Activated T-cell treated with anti-CD3 and anti-CD28 coated beads, Interleukin-2, amount 50 U/mL, for 72 hours (primary cell): ENCODE measurements at regions not wholly inside any gene's neighbourhood (a gene's known extent, or its start where the extent isn't known, plus 50 kb on each side); places are given as distances from the start of the nearest gene placed in this dataset.

Experiments used
- ATAC-seq, 2 donors: fragments of 150-1000 bp; cut with Tn5 transposase; replicated peaks in 1 of 2; 2 replicates each; pipeline ENCODE4 v1.10.0; 2021; ENCODE audit warnings: moderate library complexity in 2 of 2, mild to moderate bottlenecking in 1 of 2
- DNase-seq, 2 donors: peaks; one replicate each; pipeline ENCODE4 v3.0.0; 2021 to 2022; ENCODE audit warnings: mixed read lengths in 1 of 2
- H3K27ac Mint-ChIP-seq: one replicate; pipeline ENCODE4 v1.8.0; 2022; ENCODE audit warnings: mild to moderate bottlenecking, moderate library complexity, mixed read lengths
- H3K27me3 Mint-ChIP-seq: one replicate; pipeline ENCODE4 v1.8.0; 2022; ENCODE audit warnings: low read depth, mixed read lengths
- H3K36me3 Mint-ChIP-seq, 2 donors: one replicate each; pipeline ENCODE4 v1.8.0; 2022; ENCODE audit warnings: mixed read lengths in 2 of 2, mild to moderate bottlenecking in 1 of 2; ENCODE audit not compliant: insufficient read depth in 2 of 2
- H3K4me1 Mint-ChIP-seq: one replicate; pipeline ENCODE4 v1.8.0; 2022; ENCODE audit warnings: low read depth, mixed read lengths
- H3K4me3 Mint-ChIP-seq, 2 donors: one replicate each; pipeline ENCODE4 v1.8.0; 2022; ENCODE audit warnings: mild to moderate bottlenecking in 2 of 2, mixed read lengths in 2 of 2, moderate library complexity in 2 of 2
- H3K9me3 Mint-ChIP-seq, 2 donors: one replicate each; pipeline ENCODE4 v1.8.0; 2022; ENCODE audit warnings: mixed read lengths in 2 of 2

- Mint-ChIP-seq H3K36me3 (no peaks in the 10 kb centered on the region), H3K27me3 (no peaks in the 10 kb centered on the region), H3K27ac (no peak overlapping the region), H3K9me3 (peaks cover 0 to 4% of the 10 kb centered on the region in 2 donors), H3K4me3 (no peak overlapping the region), H3K4me1 (no peaks in the 10 kb centered on the region)
- DNase-seq: no peak
- ATAC-seq: no peak
Observed at GRCh38 chr3:19757773-19758172, 176.2 kb downstream of the EFHB start.

DNA sequence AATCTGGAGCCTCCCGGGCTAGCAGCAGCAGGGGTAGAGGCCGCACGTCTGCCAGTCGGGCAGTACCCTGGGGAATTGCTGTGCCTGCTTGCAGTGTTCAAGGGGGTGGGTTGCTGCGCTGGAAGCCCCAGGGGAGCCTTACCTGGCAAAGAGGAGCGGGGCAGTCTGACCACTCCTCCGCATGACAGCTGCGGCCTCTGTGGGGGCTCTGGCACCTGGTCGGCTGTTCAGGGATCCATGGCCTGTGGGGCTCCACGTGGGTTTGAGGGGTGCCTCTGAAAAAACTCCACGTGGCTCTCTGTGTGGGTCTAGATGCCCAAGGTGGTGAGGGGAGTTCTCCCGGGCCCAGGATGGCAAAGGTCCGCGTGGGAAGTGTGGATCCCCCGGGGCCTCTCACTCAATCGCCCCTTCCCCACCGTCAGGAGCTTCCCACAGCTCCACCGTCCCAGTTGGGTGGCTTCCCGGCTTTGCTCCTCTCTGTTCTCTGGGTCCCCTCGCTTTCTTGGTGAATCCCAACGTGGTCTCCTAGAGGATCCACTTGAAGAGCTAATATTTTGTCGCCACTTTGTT is 184.5 kb downstream of the EFHB start:
- H3K9me3 Mint-ChIP-seq: peaks cover 2 to 6% of the 10 kb centered on the region in 2 donors
- H3K4me1 Mint-ChIP-seq: no peaks in the 10 kb centered on the region
- H3K27me3 Mint-ChIP-seq: no peaks in the 10 kb centered on the region
- DNase-seq: no peak
- H3K36me3 Mint-ChIP-seq: no peaks in the 10 kb centered on the region
- ATAC-seq: no peak
- no peak overlapping the region for H3K27ac Mint-ChIP-seq
- no peak overlapping the region for H3K4me3 Mint-ChIP-seq

GRCh38 chr3:19748782-19749447 is 185.1 kb downstream of the EFHB start:
- Mint-ChIP-seq H3K4me3 (no peak overlapping the region), H3K27me3 (no peaks in the 10 kb centered on the region), H3K36me3 (no peaks in the 10 kb centered on the region), H3K4me1 (no peaks in the 10 kb centered on the region), H3K9me3 (peaks cover 2 to 6% of the 10 kb centered on the region in 2 donors), H3K27ac (no peak overlapping the region)
- ATAC-seq (no peak), DNase-seq (no peak)

GRCh38 chr3:19744047-19744446 is 190.0 kb downstream of the EFHB start:
- DNase-seq (no peak), ATAC-seq (no peak)
- Mint-ChIP-seq H3K4me3 (no peak overlapping the region), H3K4me1 (no peaks in the 10 kb centered on the region), H3K27me3 (no peaks in the 10 kb centered on the region), H3K36me3 (no peaks in the 10 kb centered on the region), H3K27ac (no peak overlapping the region), H3K9me3 (peaks cover 2% of the 10 kb centered on the region in 2 donors)

DNA sequence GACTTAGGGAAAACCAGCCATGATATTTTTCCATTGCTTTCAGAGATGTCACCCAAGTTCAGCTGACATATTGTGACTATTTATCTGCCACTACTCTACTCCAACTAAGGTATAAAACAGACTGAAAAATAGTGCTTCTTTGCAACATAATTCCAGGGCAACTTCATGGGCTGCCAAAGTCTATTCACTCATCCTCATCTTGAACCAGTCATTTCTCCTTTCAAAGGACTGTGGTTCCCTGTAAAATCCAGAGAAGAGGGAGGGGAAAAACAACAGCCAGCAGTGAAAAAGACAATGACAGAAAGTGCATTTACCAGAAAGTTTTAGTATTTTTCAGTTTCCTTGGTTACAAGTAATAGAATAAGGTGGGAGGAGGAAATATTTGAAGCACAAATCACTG is 191.1 kb downstream of the EFHB start:
- no peaks in the 10 kb centered on the region for H3K4me1 Mint-ChIP-seq
- peaks cover 2% of the 10 kb centered on the region in 2 donors for H3K9me3 Mint-ChIP-seq
- H3K27ac Mint-ChIP-seq: no peak overlapping the region
- ATAC-seq (no peak), DNase-seq (no peak)
- no peaks in the 10 kb centered on the region for H3K36me3 Mint-ChIP-seq
- H3K4me3 Mint-ChIP-seq: no peak overlapping the region
- no peaks in the 10 kb centered on the region for H3K27me3 Mint-ChIP-seq

GRCh38 chr3:19739504-19739903 is 194.5 kb downstream of the EFHB start:
- DNase-seq (no peak), ATAC-seq (no peak)
- Mint-ChIP-seq H3K4me3 (no peak overlapping the region), H3K27me3 (no peaks in the 10 kb centered on the region), H3K9me3 (no peaks in the 10 kb centered on the region), H3K4me1 (no peaks in the 10 kb centered on the region), H3K27ac (no peak overlapping the region), H3K36me3 (no peaks in the 10 kb centered on the region)

GRCh38 chr3:19738846-19739245 is 195.2 kb downstream of the EFHB start:
- Mint-ChIP-seq H3K36me3 (no peaks in the 10 kb centered on the region), H3K27me3 (no peaks in the 10 kb centered on the region), H3K4me3 (no peak overlapping the region), H3K9me3 (no peaks in the 10 kb centered on the region), H3K4me1 (no peaks in the 10 kb centered on the region), H3K27ac (no peak overlapping the region)
- DNase-seq (no peak), ATAC-seq (no peak)

DNA sequence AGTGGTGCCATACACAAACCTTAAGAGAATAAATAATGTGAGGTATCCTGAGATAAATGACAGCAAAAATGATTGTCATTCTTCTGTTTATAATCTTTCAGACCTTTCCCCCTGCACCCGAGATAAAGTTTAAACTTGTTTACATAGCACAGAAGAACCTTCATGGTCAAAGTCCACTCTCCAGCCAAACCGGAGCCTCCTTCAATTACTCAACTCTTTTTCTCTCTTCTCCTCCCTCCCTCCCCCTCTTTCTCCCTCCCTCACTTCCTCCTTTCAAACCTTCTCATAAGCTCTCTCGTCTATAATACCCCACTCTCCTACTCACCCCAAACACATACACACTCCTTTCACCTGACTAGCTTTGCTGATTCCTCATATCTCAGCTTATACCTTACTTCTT is 198.9 kb downstream of the EFHB start:
- Mint-ChIP-seq H3K4me3 (no peak overlapping the region), H3K9me3 (no peaks in the 10 kb centered on the region), H3K4me1 (no peaks in the 10 kb centered on the region), H3K27me3 (no peaks in the 10 kb centered on the region), H3K36me3 (no peaks in the 10 kb centered on the region), H3K27ac (no peak overlapping the region)
- DNase-seq: no peak
- ATAC-seq: no peak

DNA sequence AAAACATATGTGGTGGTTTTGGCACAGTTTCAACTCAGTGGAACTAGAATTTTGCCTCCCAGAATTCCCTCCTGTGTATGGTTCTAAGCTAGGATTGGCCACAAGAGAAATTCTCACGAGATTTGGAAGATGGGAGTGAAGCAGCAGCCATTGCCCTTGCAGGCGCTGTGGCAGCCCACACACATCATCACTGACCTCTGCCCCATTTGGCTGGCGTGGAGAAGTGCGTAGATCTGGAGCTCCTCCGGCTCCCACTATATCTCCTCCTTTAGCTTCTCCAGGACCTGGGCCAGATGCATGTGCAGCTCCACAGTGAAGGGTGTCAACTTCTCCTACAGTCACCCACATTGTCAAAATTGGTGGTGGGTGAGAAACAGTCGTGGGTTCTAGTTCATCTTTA is 199.6 kb downstream of the EFHB start:
- H3K9me3 Mint-ChIP-seq: no peaks in the 10 kb centered on the region
- H3K4me1 Mint-ChIP-seq: no peaks in the 10 kb centered on the region
- no peaks in the 10 kb centered on the region for H3K27me3 Mint-ChIP-seq
- no peak overlapping the region for H3K4me3 Mint-ChIP-seq
- no peaks in the 10 kb centered on the region for H3K36me3 Mint-ChIP-seq
- DNase-seq (no peak), ATAC-seq (no peak)
- H3K27ac Mint-ChIP-seq: no peak overlapping the region

- Mint-ChIP-seq H3K9me3 (peaks cover 0 to 2% of the 10 kb centered on the region in 2 donors), H3K27ac (no peak overlapping the region), H3K27me3 (no peaks in the 10 kb centered on the region), H3K4me1 (no peaks in the 10 kb centered on the region), H3K4me3 (no peak overlapping the region), H3K36me3 (no peaks in the 10 kb centered on the region)
- ATAC-seq (no peak), DNase-seq (no peak)
Observed at GRCh38 chr3:19725000-19725399, 209.0 kb downstream of the EFHB start.

- Mint-ChIP-seq H3K27me3 (no peaks in the 10 kb centered on the region), H3K27ac (no peak overlapping the region), H3K4me3 (no peak overlapping the region), H3K36me3 (no peaks in the 10 kb centered on the region), H3K9me3 (peaks cover 0 to 2% of the 10 kb centered on the region in 2 donors), H3K4me1 (no peaks in the 10 kb centered on the region)
- no peak for ATAC-seq
- no peak for DNase-seq
Observed at GRCh38 chr3:19717736-19718135, 216.3 kb downstream of the EFHB start.

DNA sequence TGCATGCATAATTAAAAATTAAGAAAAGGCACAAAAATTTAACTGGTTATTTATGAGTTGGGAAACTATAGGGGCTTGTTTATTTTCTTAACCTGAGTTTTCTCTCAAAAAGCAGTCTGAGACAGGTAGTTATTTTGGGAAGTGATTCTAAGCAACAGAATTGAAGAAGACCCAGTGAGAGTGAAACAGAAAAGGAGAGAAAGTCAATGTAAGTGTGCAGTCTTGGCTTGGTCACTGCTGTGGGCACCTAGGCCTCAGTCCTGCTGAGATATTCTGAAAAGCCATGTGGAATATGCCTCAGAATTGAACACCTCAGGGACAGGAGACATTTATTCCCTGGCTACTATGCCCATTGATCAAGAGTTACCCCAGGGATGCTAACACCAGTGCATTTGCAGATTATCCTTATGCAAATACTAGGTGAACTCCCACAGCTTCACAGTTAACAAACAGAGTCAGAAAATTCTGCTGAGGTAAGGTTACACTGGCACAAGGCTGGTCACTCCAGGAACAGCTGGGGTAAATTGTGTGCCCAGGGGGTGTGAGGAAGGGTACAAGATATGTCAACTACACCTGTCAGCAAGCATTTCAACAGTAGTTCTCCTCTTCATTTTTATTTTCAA is 222.7 kb downstream of the EFHB start:
- Mint-ChIP-seq H3K4me3 (no peak overlapping the region), H3K4me1 (no peaks in the 10 kb centered on the region), H3K27me3 (no peaks in the 10 kb centered on the region), H3K27ac (no peak overlapping the region), H3K36me3 (no peaks in the 10 kb centered on the region), H3K9me3 (no peaks in the 10 kb centered on the region)
- DNase-seq: no peak
- no peak for ATAC-seq

- DNase-seq (no peak), ATAC-seq (no peak)
- Mint-ChIP-seq H3K27me3 (no peaks in the 10 kb centered on the region), H3K36me3 (no peaks in the 10 kb centered on the region), H3K4me1 (no peaks in the 10 kb centered on the region), H3K9me3 (peaks cover 2 to 4% of the 10 kb centered on the region in 2 donors), H3K27ac (no peak overlapping the region), H3K4me3 (no peak overlapping the region)
Observed at GRCh38 chr3:19702416-19703078, 231.5 kb downstream of the EFHB start.
